OCI-LY3 (cell line): ENCODE measurements at regions not wholly inside any gene's neighbourhood (a gene's known extent, or its start where the extent isn't known, plus 50 kb on each side); places are given as distances from the start of the nearest gene placed in this dataset.

Source experiments
- EZH2phosphoT487 ChIP-seq: fragments of 200-600 bp; shearing (Covaris generic); IDR thresholded peaks from 2 replicates; pipeline ENCODE4 v1.6.1; 2018; ENCODE audit warnings: antibody characterized with exemption, mixed run types, low read depth
- TF ChIP-seq, protein P1 (sequence below): fragments of 200-600, 300-600 bp; sonication (generic); IDR thresholded peaks from 2 replicates; pipeline ENCODE4 v1.5.1; 2014; ENCODE audit warnings: antibody characterized with exemption, low read length, low read depth

GRCh38 chr10:47130491-47130890 lies 169.5 kb upstream of the GDF10 start:
- no peak for TF ChIP-seq EZH2phosphoT487
- TF ChIP-seq, protein P1, sequence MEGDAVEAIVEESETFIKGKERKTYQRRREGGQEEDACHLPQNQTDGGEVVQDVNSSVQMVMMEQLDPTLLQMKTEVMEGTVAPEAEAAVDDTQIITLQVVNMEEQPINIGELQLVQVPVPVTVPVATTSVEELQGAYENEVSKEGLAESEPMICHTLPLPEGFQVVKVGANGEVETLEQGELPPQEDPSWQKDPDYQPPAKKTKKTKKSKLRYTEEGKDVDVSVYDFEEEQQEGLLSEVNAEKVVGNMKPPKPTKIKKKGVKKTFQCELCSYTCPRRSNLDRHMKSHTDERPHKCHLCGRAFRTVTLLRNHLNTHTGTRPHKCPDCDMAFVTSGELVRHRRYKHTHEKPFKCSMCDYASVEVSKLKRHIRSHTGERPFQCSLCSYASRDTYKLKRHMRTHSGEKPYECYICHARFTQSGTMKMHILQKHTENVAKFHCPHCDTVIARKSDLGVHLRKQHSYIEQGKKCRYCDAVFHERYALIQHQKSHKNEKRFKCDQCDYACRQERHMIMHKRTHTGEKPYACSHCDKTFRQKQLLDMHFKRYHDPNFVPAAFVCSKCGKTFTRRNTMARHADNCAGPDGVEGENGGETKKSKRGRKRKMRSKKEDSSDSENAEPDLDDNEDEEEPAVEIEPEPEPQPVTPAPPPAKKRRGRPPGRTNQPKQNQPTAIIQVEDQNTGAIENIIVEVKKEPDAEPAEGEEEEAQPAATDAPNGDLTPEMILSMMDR = no peak
